Stimulated activated naive CD8-positive, alpha-beta T cell treated with anti-CD3 and anti-CD28 coated beads, Interleukin-15, Interleukin-2, amounts not matched to agents 100 ng/mL and 50 ng/mL, for 24 hours (primary cell): ENCODE measurements at regions not wholly inside any gene's neighbourhood (a gene's known extent, or its start where the extent isn't known, plus 50 kb on each side); places are given as distances from the start of the nearest gene placed in this dataset.
"Not testable (repeated sequence)": the region's sequence is repeated elsewhere in the genome, so short reads cannot be mapped to it uniquely, and the experiment has no call there.

Source experiments
- H3K27ac Mint-ChIP-seq: one replicate; pipeline ENCODE4 v1.8.0; 2021; ENCODE audit warnings: mild to moderate bottlenecking, mixed read lengths
- H3K27me3 Mint-ChIP-seq: one replicate; pipeline ENCODE4 v1.8.0; 2021; ENCODE audit warnings: mixed read lengths
- H3K36me3 Mint-ChIP-seq: one replicate; pipeline ENCODE4 v1.8.0; 2021; ENCODE audit warnings: low read depth, mixed read lengths
- H3K4me1 Mint-ChIP-seq: one replicate; pipeline ENCODE4 v1.8.0; 2021; ENCODE audit warnings: low read depth, mixed read lengths
- H3K4me3 Mint-ChIP-seq: one replicate; pipeline ENCODE4 v1.8.0; 2021; ENCODE audit warnings: mild to moderate bottlenecking, mixed read lengths
- H3K9me3 Mint-ChIP-seq: one replicate; pipeline ENCODE4 v1.8.0; 2021; ENCODE audit warnings: mixed read lengths

DNA sequence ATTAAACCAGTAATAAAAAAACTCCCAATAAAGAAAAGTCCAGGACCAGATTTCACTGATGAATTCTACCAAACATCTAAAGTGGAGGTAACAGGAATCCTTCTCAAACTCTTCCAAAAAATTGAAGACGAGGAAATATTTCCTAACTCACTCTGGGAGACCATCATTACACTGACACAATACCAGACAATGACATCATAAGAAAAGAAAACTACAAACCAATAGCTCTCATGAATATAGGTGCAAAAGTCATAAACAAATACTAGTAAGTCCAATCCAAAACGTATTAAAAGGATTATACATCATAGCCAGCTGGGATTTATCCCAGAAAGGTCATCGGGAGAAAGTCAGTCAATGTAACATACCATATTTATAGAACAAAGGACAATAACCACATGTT, 94.0 kb upstream of the RAB18 start:
- H3K4me3 Mint-ChIP-seq, result no peak overlapping the region
- no peaks in the 10 kb centered on the region for H3K4me1 Mint-ChIP-seq
- H3K9me3 Mint-ChIP-seq, result no peaks in the 10 kb centered on the region
- peaks cover 29% of the 10 kb centered on the region for H3K27me3 Mint-ChIP-seq
- no peaks in the 10 kb centered on the region for H3K36me3 Mint-ChIP-seq
- H3K27ac Mint-ChIP-seq, result no peak overlapping the region

DNA sequence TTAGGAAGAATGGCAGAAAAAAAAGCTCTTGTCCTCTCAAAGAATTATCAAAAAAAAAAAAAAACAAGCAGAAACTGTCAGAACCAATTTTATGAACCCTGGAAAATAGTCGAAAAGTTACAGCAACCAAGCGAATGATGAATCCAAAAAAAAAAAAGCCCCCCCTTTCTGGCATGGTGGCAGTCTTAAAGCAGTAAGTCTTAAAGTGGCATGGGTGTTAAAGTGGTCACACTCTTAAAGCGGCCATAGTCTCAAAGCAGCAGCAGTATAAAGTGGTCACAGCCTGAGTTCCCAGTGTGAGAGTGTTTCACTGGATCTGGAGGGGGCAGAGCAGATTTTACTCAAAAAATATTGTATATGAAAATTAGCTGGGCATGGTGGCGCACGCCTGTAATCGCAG, 96.8 kb upstream of the RAB18 start:
- no peaks in the 10 kb centered on the region for H3K4me1 Mint-ChIP-seq
- H3K27me3 Mint-ChIP-seq, result peaks cover 25% of the 10 kb centered on the region
- H3K9me3 Mint-ChIP-seq, result no peaks in the 10 kb centered on the region

DNA sequence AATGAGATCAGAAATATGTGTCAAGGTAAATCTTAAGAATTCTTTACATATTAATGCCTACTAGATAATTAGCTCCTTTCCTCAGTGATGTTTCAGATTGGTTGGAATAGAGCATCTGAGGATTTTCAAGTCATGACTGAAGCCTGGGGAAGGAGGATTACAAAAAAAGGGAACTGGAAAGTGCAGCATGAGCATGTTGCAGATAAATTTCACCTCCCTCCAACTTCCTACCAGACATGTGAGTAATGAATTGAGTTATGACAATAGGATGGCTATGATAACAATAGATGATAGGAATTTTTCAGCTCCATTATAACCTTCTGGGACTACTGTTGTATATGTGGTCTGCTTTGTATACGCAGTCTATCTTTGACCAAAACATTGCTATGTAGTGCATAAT, 104.2 kb upstream of the RAB18 start:
- Mint-ChIP-seq H3K27me3 (peaks cover 15% of the 10 kb centered on the region), H3K27ac (no peak overlapping the region), H3K4me1 (no peaks in the 10 kb centered on the region), H3K4me3 (no peak overlapping the region), H3K9me3 (no peaks in the 10 kb centered on the region), H3K36me3 (no peaks in the 10 kb centered on the region)

More for the DNA sequence above, 96.8 kb upstream of the RAB18 start:
- no peak overlapping the region for H3K27ac Mint-ChIP-seq
- no peaks in the 10 kb centered on the region for H3K36me3 Mint-ChIP-seq
- no peak overlapping the region for H3K4me3 Mint-ChIP-seq

DNA sequence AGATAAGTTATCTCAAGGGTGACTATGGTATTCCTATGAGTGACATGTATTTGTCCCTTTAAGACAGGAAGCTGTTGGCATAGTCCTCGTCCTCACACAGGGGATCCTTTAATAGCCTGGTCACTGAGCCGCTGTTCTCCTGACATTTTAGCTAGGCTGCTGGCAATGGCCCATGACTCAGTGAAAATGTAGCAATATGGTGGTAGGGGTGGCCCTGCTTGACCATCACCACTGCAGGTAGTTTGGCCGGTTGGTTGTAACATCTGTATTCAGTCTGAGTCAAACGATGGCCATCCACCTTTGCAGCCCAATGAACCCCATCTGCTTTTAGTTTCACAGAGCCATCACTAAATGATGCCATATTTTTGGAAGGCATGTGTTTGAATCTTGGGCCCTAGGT, 110.1 kb upstream of the RAB18 start:
- Mint-ChIP-seq H3K27me3 (peaks cover 13% of the 10 kb centered on the region), H3K4me1 (no peaks in the 10 kb centered on the region), H3K27ac (no peak overlapping the region), H3K9me3 (no peaks in the 10 kb centered on the region), H3K36me3 (no peaks in the 10 kb centered on the region), H3K4me3 (no peak overlapping the region)

DNA sequence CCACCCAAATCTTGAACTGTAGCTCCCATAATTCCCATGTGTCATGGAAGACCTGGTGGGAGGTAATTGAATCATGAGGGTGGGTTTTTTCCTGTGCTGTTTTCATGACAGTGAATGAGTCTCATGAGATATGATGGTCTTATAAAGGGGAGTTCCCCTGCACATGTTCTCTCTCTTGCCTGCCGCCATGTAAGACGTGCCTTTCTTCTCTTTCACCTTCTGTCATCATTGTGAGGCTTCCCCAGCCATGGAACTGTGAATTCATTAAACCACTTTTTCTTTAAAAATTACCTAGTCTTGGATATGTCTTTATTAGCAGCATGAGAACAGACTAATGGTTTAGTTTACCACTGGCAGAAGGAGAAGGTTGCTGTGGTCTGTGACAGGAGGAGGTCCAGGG, 111.5 kb upstream of the RAB18 start:
- Mint-ChIP-seq H3K9me3 (no peaks in the 10 kb centered on the region), H3K4me3 (no peak overlapping the region), H3K27ac (no peak overlapping the region), H3K27me3 (peaks cover 13% of the 10 kb centered on the region), H3K36me3 (no peaks in the 10 kb centered on the region), H3K4me1 (no peaks in the 10 kb centered on the region)

DNA sequence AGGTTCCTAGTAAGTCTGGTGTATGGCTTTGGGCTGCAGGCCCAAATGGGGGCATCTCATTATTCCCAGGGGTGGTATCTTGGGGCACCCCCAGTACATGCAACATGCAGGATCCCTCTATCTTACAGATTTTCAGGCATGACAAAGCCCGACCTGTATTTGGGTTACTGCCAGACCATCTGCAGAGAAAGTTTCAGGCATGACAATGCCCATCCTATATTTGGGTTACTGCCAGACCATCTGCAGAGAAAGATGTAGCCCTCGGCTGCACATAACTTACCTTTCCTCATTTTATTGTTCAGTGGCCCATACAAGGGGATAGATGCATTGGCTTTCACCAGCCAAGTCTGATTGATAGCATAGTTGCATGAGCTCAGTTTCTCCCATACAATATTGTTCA, 112.2 kb upstream of the RAB18 start:
- Mint-ChIP-seq H3K27ac (no peak overlapping the region), H3K27me3 (peaks cover 13% of the 10 kb centered on the region), H3K36me3 (no peaks in the 10 kb centered on the region), H3K9me3 (no peaks in the 10 kb centered on the region), H3K4me1 (no peaks in the 10 kb centered on the region), H3K4me3 (no peak overlapping the region)

DNA sequence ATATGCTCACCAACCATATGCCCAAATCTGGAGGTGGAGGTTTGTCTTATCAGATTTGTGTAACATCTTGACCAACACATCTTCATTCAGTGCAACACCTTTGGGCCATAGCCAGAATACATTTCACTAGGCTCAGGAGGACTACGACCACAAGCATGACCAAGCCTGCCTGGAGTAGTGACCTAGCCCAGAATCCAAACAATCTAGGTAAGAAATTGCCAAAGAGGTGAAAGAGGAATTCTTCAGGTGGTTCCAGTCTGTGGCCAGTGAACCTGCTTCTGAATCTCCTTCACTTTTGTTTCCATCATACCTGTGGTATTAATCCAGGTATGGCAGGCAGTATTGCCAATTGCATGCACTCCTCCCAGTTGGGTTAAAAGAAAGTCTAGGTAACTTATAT, 112.8 kb upstream of the RAB18 start:
- Mint-ChIP-seq H3K27ac (no peak overlapping the region), H3K4me1 (no peaks in the 10 kb centered on the region), H3K36me3 (no peaks in the 10 kb centered on the region), H3K27me3 (peaks cover 13% of the 10 kb centered on the region), H3K9me3 (no peaks in the 10 kb centered on the region), H3K4me3 (no peak overlapping the region)

DNA sequence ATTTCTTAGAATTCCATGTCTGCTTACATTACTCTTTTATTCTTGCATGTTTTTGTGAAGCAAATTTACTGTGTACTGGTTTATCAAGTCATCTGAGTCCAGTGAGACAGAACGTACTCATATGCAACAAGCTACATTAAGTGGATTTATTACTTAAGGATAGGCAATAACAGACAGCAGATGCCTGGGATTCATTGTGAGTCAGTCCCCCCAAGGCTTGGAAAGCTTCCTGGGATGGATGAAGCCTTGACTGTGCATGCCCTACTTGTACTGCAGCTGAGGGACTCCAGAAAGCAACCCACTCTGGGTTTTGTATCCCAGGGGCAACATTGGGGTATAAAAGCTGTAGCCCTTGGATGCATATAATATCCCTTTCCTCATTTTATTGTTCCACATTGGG, 113.4 kb upstream of the RAB18 start:
- peaks cover 13% of the 10 kb centered on the region for H3K27me3 Mint-ChIP-seq
- no peaks in the 10 kb centered on the region for H3K9me3 Mint-ChIP-seq
- H3K4me1 Mint-ChIP-seq, result no peaks in the 10 kb centered on the region
- no peak overlapping the region for H3K27ac Mint-ChIP-seq
- no peak overlapping the region for H3K4me3 Mint-ChIP-seq
- no peaks in the 10 kb centered on the region for H3K36me3 Mint-ChIP-seq

DNA sequence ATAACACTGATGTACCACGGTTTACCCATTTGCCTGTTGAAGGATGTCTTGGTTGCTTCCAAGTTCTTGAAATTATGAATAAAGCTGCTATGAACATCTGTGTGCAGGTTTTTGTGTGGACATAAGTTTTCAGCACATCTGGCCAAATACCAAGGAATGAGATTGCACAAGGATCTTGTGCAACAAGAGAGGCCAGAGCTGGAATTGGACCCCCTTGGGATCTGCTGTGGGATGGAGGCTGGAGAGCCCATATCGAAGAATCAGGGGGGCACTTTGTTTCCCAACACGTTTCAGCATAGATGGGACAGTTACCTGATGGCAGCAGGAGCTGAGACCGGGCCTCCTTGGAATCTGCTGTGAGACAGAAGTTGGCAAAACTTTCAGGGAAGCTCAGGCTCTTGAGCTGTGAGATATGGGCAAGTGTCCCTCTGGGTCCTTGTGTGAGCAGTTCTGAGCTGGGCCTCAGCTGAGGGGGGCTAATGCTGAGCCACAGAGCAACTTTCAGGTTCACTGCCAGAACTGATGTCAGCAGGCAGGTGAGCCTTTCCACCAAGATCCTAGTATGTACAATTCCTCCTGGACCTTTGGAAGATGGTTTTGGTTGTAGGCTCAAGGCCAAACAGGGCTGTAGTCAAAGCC, 115.2 kb upstream of the RAB18 start:
- Mint-ChIP-seq H3K9me3 (no peaks in the 10 kb centered on the region), H3K27me3 (peaks cover 19% of the 10 kb centered on the region), H3K36me3 (no peaks in the 10 kb centered on the region), H3K4me3 (no peak overlapping the region), H3K27ac (no peak overlapping the region), H3K4me1 (no peaks in the 10 kb centered on the region)

DNA sequence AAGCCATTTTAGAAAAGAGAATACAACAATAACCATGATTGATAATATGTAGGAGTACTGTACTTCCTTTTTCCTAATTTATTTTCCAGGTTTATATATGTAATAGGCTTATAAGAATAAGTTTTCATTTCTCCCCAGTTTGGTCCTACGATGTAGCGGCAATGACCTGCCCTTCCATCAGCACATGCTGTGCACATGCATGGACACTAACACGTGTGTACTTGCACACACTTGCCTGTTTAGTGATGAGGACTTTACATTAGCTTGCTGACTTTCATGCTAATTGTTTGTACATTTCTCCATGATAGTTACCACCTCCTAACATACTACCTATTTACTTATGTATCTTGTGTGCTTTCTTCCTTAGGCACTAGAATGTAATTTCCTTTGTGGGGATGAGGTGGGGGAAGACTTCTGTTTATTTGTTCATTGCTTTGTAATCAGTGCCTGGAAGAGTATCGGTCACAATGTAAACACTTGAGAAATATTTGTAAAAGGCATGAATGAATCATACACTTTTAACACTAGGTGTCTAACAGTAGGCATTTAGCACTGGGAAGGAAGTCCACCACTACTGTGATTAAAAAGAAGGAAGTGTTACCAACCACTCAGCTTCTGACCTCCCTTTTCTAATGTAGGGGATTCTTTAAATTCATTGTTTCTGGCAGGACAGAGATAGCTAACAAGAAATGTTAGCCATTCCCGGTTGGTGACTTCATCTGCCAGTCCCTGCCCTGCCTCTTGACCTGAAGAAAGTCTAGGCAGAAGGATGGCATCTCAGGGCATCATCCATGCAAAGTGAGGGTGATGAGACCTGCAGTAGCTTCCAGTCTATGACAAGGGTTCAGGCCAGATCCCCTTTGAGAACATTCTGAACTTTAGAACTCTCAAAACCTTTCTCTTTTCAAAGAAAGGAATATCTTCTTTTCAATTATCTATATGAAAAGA, 120.2 kb upstream of the RAB18 start:
- Mint-ChIP-seq H3K4me1 (no peaks in the 10 kb centered on the region), H3K4me3 (no peak overlapping the region), H3K9me3 (peaks cover 4% of the 10 kb centered on the region), H3K36me3 (no peaks in the 10 kb centered on the region), H3K27me3 (peaks cover 20% of the 10 kb centered on the region), H3K27ac (no peak overlapping the region)

DNA sequence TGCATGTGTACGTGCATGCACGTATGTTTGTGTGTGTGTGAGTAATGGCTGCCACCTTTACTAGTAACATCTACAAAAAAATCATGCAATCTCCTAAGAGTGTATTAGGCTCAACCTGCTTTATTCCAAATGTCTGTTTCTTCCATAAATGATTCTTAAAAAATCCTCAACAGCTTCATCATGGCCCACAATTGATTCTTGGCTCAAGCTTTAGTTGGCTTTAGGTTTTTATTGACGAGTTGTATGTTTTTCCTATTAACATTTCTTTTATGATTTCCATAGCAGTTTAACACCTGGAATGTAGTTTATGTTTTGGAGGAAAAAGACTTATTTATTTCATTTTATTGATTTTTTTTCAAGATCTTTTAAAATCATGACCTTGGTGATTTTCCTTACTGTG, 121.9 kb upstream of the RAB18 start:
- Mint-ChIP-seq H3K27me3 (peaks cover 20% of the 10 kb centered on the region), H3K9me3 (peaks cover 4% of the 10 kb centered on the region), H3K4me1 (no peaks in the 10 kb centered on the region)

DNA sequence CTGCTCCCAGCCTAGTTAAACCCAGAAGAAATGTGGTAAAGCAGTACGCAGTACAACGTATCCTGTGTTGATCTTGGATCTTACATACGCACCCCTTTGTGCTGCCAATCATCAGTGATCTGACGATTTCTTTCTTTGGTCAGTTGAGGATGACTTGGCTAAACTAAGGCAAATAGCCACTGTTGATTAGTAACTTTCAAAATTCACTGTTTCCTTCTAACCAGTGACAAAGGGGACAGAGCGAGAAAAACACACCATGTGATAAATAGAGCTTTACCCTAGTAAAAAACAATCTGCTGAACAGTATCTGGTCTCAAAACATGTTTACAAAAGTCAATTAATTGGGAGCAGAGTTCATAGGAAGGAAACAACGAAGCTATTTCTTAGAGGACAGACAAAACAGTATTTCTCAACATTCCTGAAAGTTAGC, 123.2 kb upstream of the RAB18 start:
- no peak overlapping the region for H3K27ac Mint-ChIP-seq
- no peaks in the 10 kb centered on the region for H3K4me1 Mint-ChIP-seq
- peaks cover 4% of the 10 kb centered on the region for H3K9me3 Mint-ChIP-seq
- H3K27me3 Mint-ChIP-seq, result peaks cover 20% of the 10 kb centered on the region
- H3K36me3 Mint-ChIP-seq, result no peaks in the 10 kb centered on the region
- no peak overlapping the region for H3K4me3 Mint-ChIP-seq

More for the DNA sequence above, 121.9 kb upstream of the RAB18 start:
- no peak overlapping the region for H3K4me3 Mint-ChIP-seq
- no peaks in the 10 kb centered on the region for H3K36me3 Mint-ChIP-seq
- no peak overlapping the region for H3K27ac Mint-ChIP-seq

DNA sequence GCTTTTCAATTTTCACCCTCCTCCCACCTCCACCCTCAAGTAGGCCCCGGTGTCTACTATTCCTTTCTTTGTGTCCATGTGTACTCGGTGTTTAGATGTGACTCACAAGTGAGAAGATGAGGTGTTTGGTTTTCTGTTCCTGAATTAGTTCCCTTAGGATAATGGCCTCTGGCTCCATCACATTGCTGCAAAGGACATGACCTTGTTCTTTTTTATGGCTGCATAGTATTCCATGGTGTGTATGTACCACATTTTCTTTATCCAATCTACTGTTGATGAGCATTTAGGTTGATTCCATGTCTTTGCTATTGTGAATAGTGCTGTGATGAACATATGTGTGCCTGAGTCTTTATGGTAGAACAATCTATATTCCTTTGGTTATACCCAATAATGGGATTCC, 125.1 kb upstream of the RAB18 start:
- not testable (repeated sequence) for H3K9me3 Mint-ChIP-seq, H3K27ac Mint-ChIP-seq, H3K4me3 Mint-ChIP-seq, H3K36me3 Mint-ChIP-seq, H3K4me1 Mint-ChIP-seq
- peaks cover 14% of the 10 kb centered on the region for H3K27me3 Mint-ChIP-seq

DNA sequence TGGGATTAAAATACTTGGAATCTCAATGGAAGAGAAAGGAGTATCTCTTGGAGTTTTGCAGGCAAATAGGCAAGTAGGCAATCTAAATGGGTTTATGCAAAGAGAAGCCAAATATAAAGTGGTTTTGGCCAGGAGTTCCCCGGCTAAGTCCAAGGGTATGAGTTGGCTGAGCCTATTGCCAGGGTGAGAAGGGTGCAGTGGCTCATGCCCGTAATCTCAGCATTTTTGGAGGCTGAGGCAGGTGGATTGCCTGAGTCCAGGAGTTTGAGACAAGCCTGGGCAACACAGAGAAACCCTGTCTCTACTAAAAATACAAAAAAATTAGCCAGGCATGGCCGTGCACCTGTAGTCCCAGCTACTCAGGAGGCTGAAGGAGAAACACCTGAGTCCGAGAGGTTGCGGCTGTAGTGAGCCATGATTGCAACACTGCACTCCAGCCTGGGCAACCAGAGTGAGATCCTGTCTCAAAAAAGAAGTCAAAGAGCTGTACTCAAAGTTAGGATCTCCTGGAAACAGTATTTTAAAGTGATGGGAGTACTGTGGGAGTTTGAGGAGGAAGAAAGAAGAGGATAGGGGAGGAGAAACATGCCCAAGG, 130.4 kb upstream of the RAB18 start:
- H3K4me1 Mint-ChIP-seq, result no peaks in the 10 kb centered on the region
- no peaks in the 10 kb centered on the region for H3K9me3 Mint-ChIP-seq
- H3K4me3 Mint-ChIP-seq, result no peak overlapping the region
- no peaks in the 10 kb centered on the region for H3K36me3 Mint-ChIP-seq
- H3K27ac Mint-ChIP-seq, result no peak overlapping the region
- H3K27me3 Mint-ChIP-seq, result no peaks in the 10 kb centered on the region

DNA sequence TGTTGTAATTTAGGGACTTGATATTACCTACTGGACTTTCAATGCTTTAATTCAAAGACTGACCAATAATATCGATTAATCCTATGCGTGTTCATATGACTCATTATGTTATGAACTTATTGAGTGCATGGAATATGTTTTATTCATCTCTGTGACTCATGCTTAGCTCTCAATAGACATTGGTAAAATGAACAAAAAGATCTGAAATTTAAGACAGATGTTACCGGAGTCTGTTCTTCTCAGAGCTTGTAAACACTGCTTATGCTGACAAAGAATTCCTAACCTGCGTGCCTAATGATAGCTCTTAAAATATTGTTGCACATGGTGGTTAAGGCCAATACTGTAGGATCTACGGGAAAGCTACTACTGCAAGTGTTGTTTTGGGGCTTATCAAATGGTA, 131.5 kb upstream of the ACBD5 start:
- no peaks in the 10 kb centered on the region for H3K27me3 Mint-ChIP-seq
- H3K4me1 Mint-ChIP-seq, result peaks cover 4% of the 10 kb centered on the region
- no peak overlapping the region for H3K4me3 Mint-ChIP-seq
- no peak overlapping the region for H3K27ac Mint-ChIP-seq
- H3K36me3 Mint-ChIP-seq, result no peaks in the 10 kb centered on the region
- H3K9me3 Mint-ChIP-seq, result no peaks in the 10 kb centered on the region
